ENCODE measurements at regions not wholly inside any gene's neighbourhood (a gene's known extent, or its start where the extent isn't known, plus 50 kb on each side); places are given as distances from the start of the nearest gene placed in this dataset.

- Mint-ChIP-seq H3K27ac (no peak overlapping the region), H3K4me1 (no peaks in the 10 kb centered on the region), H3K4me3 (no peak overlapping the region), H3K9me3 (peaks cover 0 to 20% (median 6%) of the 10 kb centered on the region in 7 donors), H3K27me3 (peaks cover 24% of the 10 kb centered on the region), H3K36me3 (no peaks in the 10 kb centered on the region)
- Histone ChIP-seq H3K9me3 (ENCODE audit: control insufficient read depth in 2 of 2, low read length in 2 of 2) (peaks cover 15 to 18% of the 10 kb centered on the region in 2 experiments), H3K27ac (ENCODE audit: insufficient read depth, low read length, poor library complexity, severe bottlenecking) (no peak overlapping the region), H3K4me1 (ENCODE audit: control insufficient read depth, insufficient read depth, low read length, poor library complexity, severe bottlenecking) (no peaks in the 10 kb centered on the region), H3K4me3 (ENCODE audit: low read depth, low read length) (no peak overlapping the region), H3K27me3 (ENCODE audit: control insufficient read depth, insufficient read depth, low read length) (no peaks in the 10 kb centered on the region), H3K36me3 (ENCODE audit: control insufficient read depth, insufficient read depth, low read length) (no peaks in the 10 kb centered on the region)
- DNase-seq (no peak), ATAC-seq (ENCODE audit: low read depth in 2 of 2) (no peak)
Measured at GRCh38 chr17:77708936-77709335, 249.6 kb upstream of the TNRC6C start.

- no peak overlapping the region for H3K27ac Mint-ChIP-seq
- Histone ChIP-seq H3K36me3 (ENCODE audit: control insufficient read depth, insufficient read depth, low read length) (no peaks in the 10 kb centered on the region), H3K4me3 (ENCODE audit: low read depth, low read length) (no peak overlapping the region), H3K4me1 (ENCODE audit: control insufficient read depth, insufficient read depth, low read length, poor library complexity, severe bottlenecking) (no peaks in the 10 kb centered on the region), H3K9me3 (ENCODE audit: control insufficient read depth in 2 of 2, low read length in 2 of 2) (peaks cover 14 to 19% of the 10 kb centered on the region in 2 experiments), H3K27me3 (ENCODE audit: control insufficient read depth, insufficient read depth, low read length) (peaks cover 3% of the 10 kb centered on the region), H3K27ac (ENCODE audit: insufficient read depth, low read length, poor library complexity, severe bottlenecking) (no peak overlapping the region)
- peaks cover 30% of the 10 kb centered on the region for H3K27me3 Mint-ChIP-seq
- ATAC-seq (ENCODE audit: low read depth in 2 of 2) (no peak), DNase-seq (no peak)
- peaks cover 0 to 23% (median 7%) of the 10 kb centered on the region in 7 donors for H3K9me3 Mint-ChIP-seq
- H3K4me3 Mint-ChIP-seq = no peak overlapping the region
- H3K36me3 Mint-ChIP-seq = no peaks in the 10 kb centered on the region
- no peaks in the 10 kb centered on the region for H3K4me1 Mint-ChIP-seq
Measured at GRCh38 chr17:77709594-77709993, 248.9 kb upstream of the TNRC6C start.

DNA sequence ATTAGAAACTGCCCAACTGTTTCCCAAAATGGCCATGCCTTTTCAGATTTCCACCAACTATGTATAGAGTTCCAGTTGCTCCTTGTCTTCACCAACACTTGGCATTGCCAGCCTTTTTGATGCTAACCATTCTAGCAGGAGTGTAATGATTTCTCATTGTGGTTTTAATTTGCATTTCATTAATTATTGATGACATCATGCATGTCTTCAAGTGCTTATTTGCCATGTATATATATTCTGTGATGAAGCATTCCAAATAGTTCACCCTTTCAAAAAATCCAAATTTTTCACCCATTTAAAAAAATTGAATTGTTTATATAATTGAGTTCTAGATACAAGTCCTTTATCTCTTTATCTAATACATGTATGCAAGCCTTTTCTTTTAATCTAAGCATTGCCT is 245.9 kb upstream of the TNRC6C start:
- Histone ChIP-seq H3K4me1 (ENCODE audit: control insufficient read depth, insufficient read depth, low read length, poor library complexity, severe bottlenecking) (no peaks in the 10 kb centered on the region), H3K36me3 (ENCODE audit: control insufficient read depth, insufficient read depth, low read length) (no peaks in the 10 kb centered on the region), H3K4me3 (ENCODE audit: low read depth, low read length) (no peak overlapping the region), H3K27ac (ENCODE audit: insufficient read depth, low read length, poor library complexity, severe bottlenecking) (no peak overlapping the region), H3K27me3 (ENCODE audit: control insufficient read depth, insufficient read depth, low read length) (peaks cover 6% of the 10 kb centered on the region), H3K9me3 (ENCODE audit: control insufficient read depth in 2 of 2, low read length in 2 of 2) (peaks cover 7 to 13% of the 10 kb centered on the region in 2 experiments)
- Mint-ChIP-seq H3K4me1 (no peaks in the 10 kb centered on the region), H3K9me3 (peaks cover 0 to 21% (median 5%) of the 10 kb centered on the region in 7 donors), H3K36me3 (no peaks in the 10 kb centered on the region), H3K27ac (no peak overlapping the region), H3K27me3 (peaks cover 46% of the 10 kb centered on the region), H3K4me3 (no peak overlapping the region)
- DNase-seq (no peak), ATAC-seq (ENCODE audit: low read depth in 2 of 2) (no peak)

GRCh38 chr17:77716289-77716926 is 242.1 kb upstream of the TNRC6C start:
- H3K36me3 Mint-ChIP-seq = no peaks in the 10 kb centered on the region
- Histone ChIP-seq H3K4me3 (ENCODE audit: low read depth, low read length) (no peak overlapping the region), H3K27me3 (ENCODE audit: control insufficient read depth, insufficient read depth, low read length) (peaks cover 8% of the 10 kb centered on the region), H3K4me1 (ENCODE audit: control insufficient read depth, insufficient read depth, low read length, poor library complexity, severe bottlenecking) (no peaks in the 10 kb centered on the region), H3K9me3 (ENCODE audit: control insufficient read depth in 2 of 2, low read length in 2 of 2) (peaks cover 7 to 13% of the 10 kb centered on the region in 2 experiments), H3K36me3 (ENCODE audit: control insufficient read depth, insufficient read depth, low read length) (no peaks in the 10 kb centered on the region), H3K27ac (ENCODE audit: insufficient read depth, low read length, poor library complexity, severe bottlenecking) (no peak overlapping the region)
- ATAC-seq (ENCODE audit: low read depth in 2 of 2) (no peak), DNase-seq (no peak)
- peaks cover 0 to 7% (median 0%) of the 10 kb centered on the region in 4 donors for H3K4me1 Mint-ChIP-seq
- H3K27me3 Mint-ChIP-seq = peaks cover 38% of the 10 kb centered on the region
- H3K9me3 Mint-ChIP-seq = peaks cover 0 to 21% (median 5%) of the 10 kb centered on the region in 7 donors
- H3K4me3 Mint-ChIP-seq = no peak overlapping the region
- no peak overlapping the region for H3K27ac Mint-ChIP-seq

- peaks cover 35% of the 10 kb centered on the region for H3K27me3 Mint-ChIP-seq
- H3K36me3 ChIP-seq (ENCODE audit: control insufficient read depth, insufficient read depth, low read length) = no peaks in the 10 kb centered on the region
- ATAC-seq (ENCODE audit: low read depth in 2 of 2) = no peak
- no peaks in the 10 kb centered on the region for H3K36me3 Mint-ChIP-seq
- H3K4me1 ChIP-seq (ENCODE audit: control insufficient read depth, insufficient read depth, low read length, poor library complexity, severe bottlenecking) = no peaks in the 10 kb centered on the region
- peaks cover 8% of the 10 kb centered on the region for H3K27me3 ChIP-seq (ENCODE audit: control insufficient read depth, insufficient read depth, low read length)
- peaks cover 7 to 11% of the 10 kb centered on the region in 2 experiments for H3K9me3 ChIP-seq (ENCODE audit: control insufficient read depth in 2 of 2, low read length in 2 of 2)
- H3K4me3 ChIP-seq (ENCODE audit: low read depth, low read length) = no peak overlapping the region
- H3K27ac ChIP-seq (ENCODE audit: insufficient read depth, low read length, poor library complexity, severe bottlenecking) = no peak overlapping the region
- no peak overlapping the region for H3K4me3 Mint-ChIP-seq
- peaks cover 0 to 7% (median 0%) of the 10 kb centered on the region in 4 donors for H3K4me1 Mint-ChIP-seq
- no peak overlapping the region for H3K27ac Mint-ChIP-seq
- H3K9me3 Mint-ChIP-seq = peaks cover 0 to 20% (median 5%) of the 10 kb centered on the region in 7 donors
- no peak for DNase-seq
Measured at GRCh38 chr17:77717941-77718668, 240.4 kb upstream of the TNRC6C start.

DNA sequence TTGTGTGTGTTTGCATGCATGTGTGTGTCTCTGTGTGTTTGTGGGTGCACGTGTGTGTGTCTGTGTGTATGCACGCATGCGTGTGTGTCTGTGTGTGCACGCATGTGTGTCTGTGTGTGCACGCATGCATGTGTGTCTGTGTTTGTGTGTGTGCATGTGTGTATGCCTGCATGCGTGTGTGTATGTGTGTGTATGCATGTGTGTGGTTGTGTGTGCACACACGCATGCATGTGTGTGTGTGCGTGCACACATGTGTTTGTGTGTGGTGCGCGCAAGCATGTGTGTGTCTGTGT is 239.9 kb upstream of the TNRC6C start:
- Mint-ChIP-seq H3K4me1 (peaks cover 0 to 7% (median 0%) of the 10 kb centered on the region in 4 donors), H3K36me3 (no peaks in the 10 kb centered on the region), H3K4me3 (no peak overlapping the region), H3K27me3 (peaks cover 35% of the 10 kb centered on the region), H3K9me3 (peaks cover 0 to 17% (median 5%) of the 10 kb centered on the region in 7 donors), H3K27ac (no peak overlapping the region)
- H3K9me3 ChIP-seq (ENCODE audit: control insufficient read depth in 2 of 2, low read length in 2 of 2) = peaks cover 7 to 11% of the 10 kb centered on the region in 2 experiments
- ATAC-seq (ENCODE audit: low read depth in 2 of 2) = no peak
- peaks cover 8% of the 10 kb centered on the region for H3K27me3 ChIP-seq (ENCODE audit: control insufficient read depth, insufficient read depth, low read length)
- no peak overlapping the region for H3K27ac ChIP-seq (ENCODE audit: insufficient read depth, low read length, poor library complexity, severe bottlenecking)
- H3K36me3 ChIP-seq (ENCODE audit: control insufficient read depth, insufficient read depth, low read length) = no peaks in the 10 kb centered on the region
- DNase-seq = no peak
- no peak overlapping the region for H3K4me3 ChIP-seq (ENCODE audit: low read depth, low read length)
- no peaks in the 10 kb centered on the region for H3K4me1 ChIP-seq (ENCODE audit: control insufficient read depth, insufficient read depth, low read length, poor library complexity, severe bottlenecking)

GRCh38 chr17:77719806-77720205 is 238.7 kb upstream of the TNRC6C start:
- Mint-ChIP-seq H3K36me3 (no peaks in the 10 kb centered on the region), H3K4me3 (no peak overlapping the region), H3K4me1 (peaks cover 0 to 7% (median 0%) of the 10 kb centered on the region in 4 donors), H3K9me3 (peaks cover 0 to 8% (median 4%) of the 10 kb centered on the region in 7 donors), H3K27ac (no peak overlapping the region), H3K27me3 (peaks cover 26% of the 10 kb centered on the region)
- no peak for DNase-seq
- ATAC-seq (ENCODE audit: low read depth in 2 of 2) = no peak
- Histone ChIP-seq H3K9me3 (ENCODE audit: control insufficient read depth in 2 of 2, low read length in 2 of 2) (no peaks in the 10 kb centered on the region), H3K36me3 (ENCODE audit: control insufficient read depth, insufficient read depth, low read length) (no peaks in the 10 kb centered on the region), H3K4me1 (ENCODE audit: control insufficient read depth, insufficient read depth, low read length, poor library complexity, severe bottlenecking) (no peaks in the 10 kb centered on the region), H3K27me3 (ENCODE audit: control insufficient read depth, insufficient read depth, low read length) (peaks cover 5% of the 10 kb centered on the region), H3K27ac (ENCODE audit: insufficient read depth, low read length, poor library complexity, severe bottlenecking) (no peak overlapping the region), H3K4me3 (ENCODE audit: low read depth, low read length) (no peak overlapping the region)
